ENCODE measurements at regions not wholly inside any gene's neighbourhood (a gene's known extent, or its start where the extent isn't known, plus 50 kb on each side); places are given as distances from the start of the nearest gene placed in this dataset.
"Not testable (repeated sequence)": the region's sequence is repeated elsewhere in the genome, so short reads cannot be mapped to it uniquely, and the experiment has no call there.

DNA sequence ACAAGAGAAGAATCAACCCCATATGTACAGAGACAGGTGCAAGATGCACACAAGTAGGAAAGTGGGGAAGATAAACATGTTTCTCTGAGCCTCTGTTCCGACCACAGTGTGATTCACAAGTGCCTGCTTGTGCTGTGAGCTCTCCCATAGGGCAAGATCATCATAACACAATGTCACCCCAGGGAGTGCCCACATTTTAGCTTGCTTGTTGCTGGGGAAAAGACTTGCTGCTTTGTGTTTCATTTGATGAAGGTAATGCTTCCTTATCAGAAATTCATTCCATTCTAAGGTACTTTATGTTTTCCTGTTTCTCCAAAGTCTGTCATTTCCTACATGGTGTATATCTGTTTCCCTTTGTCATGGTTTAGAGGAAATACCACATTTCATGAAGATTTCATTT lies 304.5 kb upstream of the DIPK2B start:
- no peak overlapping the region for H3K4me3 ChIP-seq
- no peaks in the 10 kb centered on the region for H3K36me3 ChIP-seq
- no peaks in the 10 kb centered on the region for H3K9me3 ChIP-seq (ENCODE audit: low read depth)
- no peak for DNase-seq (ENCODE audit: low spot score)
- H3K4me3 Mint-ChIP-seq: no peak overlapping the region
- no peak overlapping the region for H2AFZ ChIP-seq (replicated peaks)
- H3K4me2 ChIP-seq: no peak overlapping the region
- H3K36me3 Mint-ChIP-seq: no peaks in the 10 kb centered on the region
- H3K4me1 Mint-ChIP-seq: peaks cover 9% of the 10 kb centered on the region
- peaks cover 24% of the 10 kb centered on the region for H3K9me3 Mint-ChIP-seq
- H4K20me1 ChIP-seq (ENCODE audit: low read depth): no peaks in the 10 kb centered on the region
- peak overlapping the region; percentile 82 for H3K27ac Mint-ChIP-seq
- no peaks in the 10 kb centered on the region for H3K79me2 ChIP-seq (ENCODE audit: low read depth)
- H3K4me1 ChIP-seq: no peaks in the 10 kb centered on the region
- no peak overlapping the region for H3K9ac ChIP-seq
- no peaks in the 10 kb centered on the region for H3F3A ChIP-seq (ENCODE audit: low read depth)
- H3K27me3 ChIP-seq: no peaks in the 10 kb centered on the region
- no peak overlapping the region for H3K27ac ChIP-seq
- peaks cover 3% of the 10 kb centered on the region for H3K27me3 Mint-ChIP-seq (ENCODE audit: insufficient read depth, low read depth)
- TF ChIP-seq CTCF (IDR thresholded peaks at IDR 0.05): no peak
- no peak for TF ChIP-seq EZH2phosphoT487 (IDR thresholded peaks at IDR 0.05)
- TF ChIP-seq EZH2 (IDR thresholded peaks at IDR 0.05): no peak

GRCh38 chrX:45503787-45504362 lies 303.2 kb upstream of the DIPK2B start:
- H3K27me3 ChIP-seq; H3K4me3 Mint-ChIP-seq; H3K4me1 ChIP-seq; H3F3A ChIP-seq (ENCODE audit: low read depth); H3K4me3 ChIP-seq; H3K4me2 ChIP-seq; H3K27me3 Mint-ChIP-seq (ENCODE audit: insufficient read depth, low read depth); H4K20me1 ChIP-seq (ENCODE audit: low read depth); H3K9ac ChIP-seq; H3K4me1 Mint-ChIP-seq; DNase-seq (ENCODE audit: low spot score); H3K27ac ChIP-seq; H3K36me3 ChIP-seq; H3K36me3 Mint-ChIP-seq; H3K27ac Mint-ChIP-seq; H2AFZ ChIP-seq (replicated peaks); H3K79me2 ChIP-seq (ENCODE audit: low read depth); H3K9me3 ChIP-seq (ENCODE audit: low read depth): not testable (repeated sequence)
- peaks cover 26% of the 10 kb centered on the region for H3K9me3 Mint-ChIP-seq

GRCh38 chrX:45502396-45502795 lies 301.7 kb upstream of the DIPK2B start:
- no peaks in the 10 kb centered on the region for H4K20me1 ChIP-seq (ENCODE audit: low read depth)
- no peaks in the 10 kb centered on the region for H3K79me2 ChIP-seq (ENCODE audit: low read depth)
- H2AFZ ChIP-seq (replicated peaks): no peak overlapping the region
- H3K9me3 ChIP-seq (ENCODE audit: low read depth): no peaks in the 10 kb centered on the region
- H3K4me1 Mint-ChIP-seq: peaks cover 9% of the 10 kb centered on the region
- no peaks in the 10 kb centered on the region for H3K36me3 ChIP-seq
- H3K4me3 ChIP-seq: no peak overlapping the region
- H3F3A ChIP-seq (ENCODE audit: low read depth): no peaks in the 10 kb centered on the region
- peaks cover 30% of the 10 kb centered on the region for H3K9me3 Mint-ChIP-seq
- H3K27me3 Mint-ChIP-seq (ENCODE audit: insufficient read depth, low read depth): peaks cover 3% of the 10 kb centered on the region
- H3K27ac Mint-ChIP-seq: no peak overlapping the region
- no peak overlapping the region for H3K4me2 ChIP-seq
- no peak for DNase-seq (ENCODE audit: low spot score)
- H3K27ac ChIP-seq: no peak overlapping the region
- H3K36me3 Mint-ChIP-seq: no peaks in the 10 kb centered on the region
- no peaks in the 10 kb centered on the region for H3K4me1 ChIP-seq
- TF ChIP-seq EZH2phosphoT487 (IDR thresholded peaks at IDR 0.05): no peak
- no peak for TF ChIP-seq CTCF (IDR thresholded peaks at IDR 0.05)
- no peak for TF ChIP-seq EZH2 (IDR thresholded peaks at IDR 0.05)
- no peak overlapping the region for H3K9ac ChIP-seq
- no peak overlapping the region for H3K4me3 Mint-ChIP-seq
- H3K27me3 ChIP-seq: no peaks in the 10 kb centered on the region

- Mint-ChIP-seq H3K4me1 (no peaks in the 10 kb centered on the region), H3K36me3 (no peaks in the 10 kb centered on the region), H3K4me3 (no peak overlapping the region), H3K27me3 (ENCODE audit: insufficient read depth, low read depth) (peaks cover 2% of the 10 kb centered on the region), H3K9me3 (peaks cover 33% of the 10 kb centered on the region), H3K27ac (no peak overlapping the region)
- H3K36me3 ChIP-seq: no peaks in the 10 kb centered on the region
- H3K4me1 ChIP-seq: no peaks in the 10 kb centered on the region
- H3F3A ChIP-seq (ENCODE audit: low read depth): no peaks in the 10 kb centered on the region
- no peaks in the 10 kb centered on the region for H3K79me2 ChIP-seq (ENCODE audit: low read depth)
- no peak for DNase-seq (ENCODE audit: low spot score)
- no peak overlapping the region for H3K27ac ChIP-seq
- H3K27me3 ChIP-seq: no peaks in the 10 kb centered on the region
- H2AFZ ChIP-seq (replicated peaks): no peak overlapping the region
- no peaks in the 10 kb centered on the region for H3K9me3 ChIP-seq (ENCODE audit: low read depth)
- H3K9ac ChIP-seq: no peak overlapping the region
- H4K20me1 ChIP-seq (ENCODE audit: low read depth): no peaks in the 10 kb centered on the region
- H3K4me3 ChIP-seq: no peak overlapping the region
- no peak overlapping the region for H3K4me2 ChIP-seq
- TF ChIP-seq EZH2 (IDR thresholded peaks at IDR 0.05) (no peak), EZH2phosphoT487 (IDR thresholded peaks at IDR 0.05) (no peak), CTCF (IDR thresholded peaks at IDR 0.05) (no peak)
Observed at GRCh38 chrX:45497290-45497689, 296.6 kb upstream of the DIPK2B start.

Data from neural progenitor cell (in vitro differentiated cells).